Cardiac fibroblast (primary cell): ENCODE measurements at regions not wholly inside any gene's neighbourhood (a gene's known extent, or its start where the extent isn't known, plus 50 kb on each side); places are given as distances from the start of the nearest gene placed in this dataset.
A peak's percentile ranks its signal among the peaks of the same experiment; 100 is the strongest.

Source experiments
- DNase-seq, 2 donors: peaks; one replicate each; pipeline versions ENCODE4 v3.0.0 to v3.0.0-alpha.2; 2010; ENCODE audit warnings: low read depth in 2 of 2
- H3K4me3 ChIP-seq, 2 donors: replicated peaks in 1 of 2; 1 replicate in 1 of 2; 2 replicates in 1 of 2; pipeline ENCODE4 v1.5.1; 2011; ENCODE audit warnings: low read depth in 2 of 2, low read length in 2 of 2, mild to moderate bottlenecking in 2 of 2, moderate library complexity in 1 of 2
- CTCF ChIP-seq: IDR thresholded peaks from one replicate; pipeline ENCODE4 v1.5.1; 2011; ENCODE audit warnings: low read depth, mild to moderate bottlenecking, low read length, inconsistent platforms

- no peak overlapping the region for H3K4me3 ChIP-seq
- TF ChIP-seq CTCF: no peak
- no peak for DNase-seq
These were observed 65.7 kb upstream of the NEUROD1 start for GRCh38 chr2:181745796-181746540.

- no peak overlapping the region for H3K4me3 ChIP-seq
- TF ChIP-seq CTCF: no peak
- peak in 1 of 2 donors; percentile 23 for DNase-seq
These were observed 66.5 kb upstream of the NEUROD1 start for GRCh38 chr2:181746844-181747243.

GRCh38 chr2:181750305-181750704 is 70.0 kb upstream of the NEUROD1 start:
- TF ChIP-seq CTCF: no peak
- DNase-seq: no peak

GRCh38 chr2:181751266-181752030 is 71.1 kb upstream of the NEUROD1 start:
- H3K4me3 ChIP-seq: no peak overlapping the region
- TF ChIP-seq CTCF: no peak
- DNase-seq: no peak

More at GRCh38 chr2:181750305-181750704, 70.0 kb upstream of the NEUROD1 start:
- no peak overlapping the region for H3K4me3 ChIP-seq

- peak in 1 of 2 donors; percentile 35 for DNase-seq
- no peak for TF ChIP-seq CTCF
- H3K4me3 ChIP-seq: no peak overlapping the region
These were observed 72.0 kb upstream of the NEUROD1 start for GRCh38 chr2:181752301-181752700.

GRCh38 chr2:181753686-181754085 is 73.4 kb upstream of the NEUROD1 start:
- no peak for TF ChIP-seq CTCF
- no peak for DNase-seq
- no peak overlapping the region for H3K4me3 ChIP-seq
